IMR-90 (cell line): ENCODE measurements at regions not wholly inside any gene's neighbourhood (a gene's known extent, or its start where the extent isn't known, plus 50 kb on each side); places are given as distances from the start of the nearest gene placed in this dataset.

ENCODE experiments used
- ATAC-seq: fragments of 200-7000 bp; cut with Tn5 transposase; 2 replicates; pipeline ENCODE4 v1.9.1; 2020; ENCODE audit warnings: low read depth, mild to moderate bottlenecking, moderate library complexity
- BruUV-seq: library from RNA; stranded (reverse); fragments of 400-500 nt; replicated peaks from 2 replicates; lab custom pipeline; 2021; lab: Mats Ljungman, UMichigan
- CTCF ChIA-PET: fragments of 300-600 bp; formaldehyde crosslinking; extraction: SDS; loops from one replicate; lab custom pipeline; 2021; ENCODE audit warnings: antibody characterized with exemption; lab: Yijun Ruan, JAX
- POLR2A ChIA-PET: fragments of 300-600 bp; sonication (Branson Sonifier 250); formaldehyde crosslinking; loops from one replicate; lab custom pipeline; 2022; ENCODE audit warnings: antibody characterized with exemption; ENCODE audit not compliant: unreplicated experiment; lab: Charles Lee
- DNase-seq: peaks from one replicate; pipeline ENCODE4 v3.0.0; 2013
- H2AFZ ChIP-seq: replicated peaks from 2 replicates; pipeline ENCODE3; 2013; ENCODE audit warnings: low read length, mild to moderate bottlenecking; ENCODE audit not compliant: poor library complexity
- H2AK5ac ChIP-seq: 2 replicates; pipeline ENCODE4 v1.6.1; 2013; ENCODE audit warnings: low read depth, low read length, inconsistent platforms
- H2AK9ac ChIP-seq: replicated peaks from 2 replicates; pipeline ENCODE3; 2013; ENCODE audit warnings: mild to moderate bottlenecking, low read depth, low read length, moderate library complexity; ENCODE audit not compliant: poor library complexity
- H2BK120ac ChIP-seq: 2 replicates; pipeline ENCODE4 v1.6.1; 2013; ENCODE audit warnings: low read depth, low read length, inconsistent platforms
- H2BK15ac ChIP-seq: 3 replicates; pipeline ENCODE4 v1.6.1; 2013; ENCODE audit warnings: low read depth, low read length, inconsistent platforms
- H2BK20ac ChIP-seq: 2 replicates; pipeline ENCODE4 v1.6.1; 2013; ENCODE audit warnings: low read depth, mild to moderate bottlenecking, inconsistent platforms, low read length, moderate library complexity
- H2BK5ac ChIP-seq: 2 replicates; pipeline ENCODE4 v1.6.1; 2013; ENCODE audit warnings: mild to moderate bottlenecking, low read depth, low read length, inconsistent platforms; ENCODE audit not compliant: poor library complexity, severe bottlenecking
- H3K14ac ChIP-seq: replicated peaks from 2 replicates; pipeline ENCODE4 v1.6.1; 2013; ENCODE audit warnings: low read depth, low read length, inconsistent platforms
- H3K18ac ChIP-seq: 2 replicates; pipeline ENCODE4 v1.6.1; 2013; ENCODE audit warnings: low read depth, low read length, control low read depth
- H3K23ac ChIP-seq: 2 replicates; pipeline ENCODE4 v1.6.1; 2013; ENCODE audit warnings: low read depth, low read length, inconsistent platforms
- H3K27ac ChIP-seq: 2 replicates; pipeline ENCODE4 v1.5.1; 2013; ENCODE audit warnings: mild to moderate bottlenecking, control low read depth, low read length; ENCODE audit not compliant: insufficient read depth
- H3K27me3 ChIP-seq: 2 replicates; pipeline ENCODE4 v1.6.1; 2013; ENCODE audit warnings: low read length; ENCODE audit not compliant: control insufficient read depth, insufficient read depth
- H3K36me3 ChIP-seq: 2 replicates; pipeline ENCODE4 v1.6.1; 2013; ENCODE audit warnings: low read length, mixed read lengths; ENCODE audit not compliant: control insufficient read depth, insufficient read depth
- H3K4ac ChIP-seq: 2 replicates; pipeline ENCODE4 v1.6.1; 2013; ENCODE audit warnings: low read depth, low read length, inconsistent platforms
- H3K4me1 ChIP-seq: 2 replicates; pipeline ENCODE4 v1.6.1; 2013; ENCODE audit warnings: low read length, mixed read lengths; ENCODE audit not compliant: control insufficient read depth, insufficient read depth
- H3K4me2 ChIP-seq: 2 replicates; pipeline ENCODE4 v1.6.1; 2013; ENCODE audit warnings: low read depth, mild to moderate bottlenecking, control low read depth, low read length, moderate library complexity
- H3K4me3 ChIP-seq: 2 replicates; pipeline ENCODE4 v1.5.1; 2013; ENCODE audit warnings: low read depth, mild to moderate bottlenecking, control low read depth, low read length, moderate library complexity; ENCODE audit not compliant: insufficient read depth
- H3K56ac ChIP-seq: 2 replicates; pipeline ENCODE4 v1.6.1; 2013; ENCODE audit warnings: low read length, inconsistent platforms; ENCODE audit not compliant: insufficient read depth; ENCODE audit errors: extremely low read depth
- H3K79me1 ChIP-seq, 2 experiments: 2 replicates each; pipeline ENCODE4 v1.6.1; 2013; ENCODE audit warnings: low read length in 2 of 2, inconsistent platforms in 1 of 2, low read depth in 1 of 2
- H3K9ac ChIP-seq: 2 replicates; pipeline ENCODE4 v1.6.1; 2013; ENCODE audit warnings: low read depth, low read length, control low read depth
- H3K9me1 ChIP-seq: 2 replicates; pipeline ENCODE4 v1.6.1; 2013; ENCODE audit warnings: low read length, inconsistent platforms; ENCODE audit not compliant: insufficient read depth
- H3K9me3 ChIP-seq: 2 replicates; pipeline ENCODE4 v1.6.1; 2013; ENCODE audit warnings: low read length; ENCODE audit not compliant: control insufficient read depth, insufficient read depth
- H4K20me1 ChIP-seq: 2 replicates; pipeline ENCODE4 v1.6.1; 2013; ENCODE audit warnings: low read length, inconsistent platforms; ENCODE audit not compliant: insufficient read depth
- H4K5ac ChIP-seq: 2 replicates; pipeline ENCODE4 v1.6.1; 2013; ENCODE audit warnings: mild to moderate bottlenecking, low read depth, low read length, control low read depth
- H4K8ac ChIP-seq, 2 experiments: 2 replicates each; pipeline ENCODE4 v1.6.1; 2013; ENCODE audit warnings: low read depth in 2 of 2, low read length in 2 of 2, control low read depth in 1 of 2, inconsistent platforms in 1 of 2
- H4K91ac ChIP-seq: 2 replicates; pipeline ENCODE4 v1.6.1; 2013; ENCODE audit warnings: low read depth, low read length, inconsistent platforms; ENCODE audit not compliant: insufficient read depth
- BHLHE40 ChIP-seq: fragments of 150-350 bp; IDR thresholded peaks from 2 replicates; pipeline ENCODE4 v1.6.1; 2016; ENCODE audit warnings: mild to moderate bottlenecking, low read depth, low read length
- CEBPB ChIP-seq: IDR thresholded peaks from 2 replicates; pipeline ENCODE4 v1.6.1; 2012; ENCODE audit warnings: low read depth, low read length, improper control_type of control experiment
- CHD1 ChIP-seq: IDR thresholded peaks from 2 replicates; pipeline ENCODE4 v1.6.1; 2012; ENCODE audit warnings: low read depth, low read length, improper control_type of control experiment
- FOS ChIP-seq: fragments of 150-350 bp; IDR thresholded peaks from 2 replicates; pipeline ENCODE4 v1.6.1; 2016; ENCODE audit warnings: low read depth, low read length
- MAFK ChIP-seq: IDR thresholded peaks from 2 replicates; pipeline ENCODE4 v1.6.1; 2012; ENCODE audit warnings: low read depth, low read length, improper control_type of control experiment
- MAZ ChIP-seq: IDR thresholded peaks from 2 replicates; pipeline ENCODE4 v1.6.1; 2012; ENCODE audit warnings: low read depth, mild to moderate bottlenecking, low read length, improper control_type of control experiment, moderate library complexity, borderline replicate concordance
- MXI1 ChIP-seq: IDR thresholded peaks from 2 replicates; pipeline ENCODE4 v1.6.1; 2012; ENCODE audit warnings: low read depth, mild to moderate bottlenecking, low read length, moderate library complexity, borderline replicate concordance
- NFE2L2 ChIP-seq: fragments of 150-350 bp; IDR thresholded peaks from 2 replicates; pipeline ENCODE4 v1.6.1; 2016; ENCODE audit warnings: low read depth, mild to moderate bottlenecking, low read length
- POLR2A ChIP-seq: IDR thresholded peaks from 2 replicates; pipeline ENCODE4 v1.6.1; 2012; ENCODE audit warnings: mild to moderate bottlenecking, low read depth, low read length
- RAD21 ChIP-seq: IDR thresholded peaks from 2 replicates; pipeline ENCODE4 v1.6.1; 2012; ENCODE audit warnings: low read length, improper control_type of control experiment
- RCOR1 ChIP-seq: IDR thresholded peaks from 2 replicates; pipeline ENCODE4 v1.6.1; 2012; ENCODE audit warnings: mild to moderate bottlenecking, low read length, improper control_type of control experiment; ENCODE audit not compliant: insufficient replicate concordance
- RFX5 ChIP-seq: IDR thresholded peaks from 2 replicates; pipeline ENCODE4 v1.8.0; 2012; ENCODE audit warnings: low read depth, mild to moderate bottlenecking, low read length, moderate library complexity
- SMC3 ChIP-seq: fragments of 150-350 bp; IDR thresholded peaks from 2 replicates; pipeline ENCODE4 v1.6.1; 2016; ENCODE audit warnings: low read depth, mild to moderate bottlenecking, antibody characterized with exemption, low read length, moderate library complexity
- WGBS, 2 experiments: methylation state at CpG; one replicate each; pipeline versions ENCODE4 v1.1.5 to v1.1.7; 2013; ENCODE audit warnings: missing lambda C conversion rate in 2 of 2; ENCODE audit not compliant: insufficient read length in 1 of 2; ENCODE audit errors: extremely low coverage in 2 of 2; 5-methylcytosine and 5-hydroxymethylcytosine counted together
- dilution Hi-C: fragments of 300-500 bp; cut with HindIII; formaldehyde crosslinking; loops from one replicate; pipeline ENCODE4 v1.14.3; 2018; ENCODE audit warnings: low sequenced_read_pairs; ENCODE audit not compliant: unreplicated experiment
- in situ Hi-C: fragments of 300-500 bp; cut with MboI; formaldehyde crosslinking; loops from 3 replicates; pipeline ENCODE4 v1.14.3; 2019; ENCODE audit warnings: low sequenced_read_pairs, inconsistent platforms, mixed read lengths
- intact Hi-C: fragments of 100-400 bp; cut with micrococcal nuclease; formaldehyde crosslinking; loops from 2 replicates; pipeline ENCODE4 v1.10.0; 2022
- TF ChIP-seq, protein P1 (sequence below): fragments of 150-350 bp; IDR thresholded peaks from 2 replicates; pipeline ENCODE4 v1.6.1; 2017; ENCODE audit warnings: mild to moderate bottlenecking, antibody characterized with exemption, low read length, low read depth
- TF ChIP-seq, protein P2 (sequence below): fragments of 150-350 bp; IDR thresholded peaks from 2 replicates; pipeline ENCODE4 v1.6.1; 2016; ENCODE audit warnings: low read depth, mild to moderate bottlenecking, low read length, moderate library complexity, borderline replicate concordance

GRCh38 chr10:90148116-90148855 lies 446.9 kb downstream of the KIF20B start:
- H3K9ac ChIP-seq = no peak overlapping the region
- no peak overlapping the region for H4K8ac ChIP-seq
- H3K56ac ChIP-seq = no peak overlapping the region
- H3K4ac ChIP-seq = no peak overlapping the region
- in situ Hi-C loops (no loop called here), intact Hi-C loops (loop anchor here (1.0 to 5.0 kb wide), 4 partner anchors 139 to 714 kb away; no protein-coding TSS in a partner anchor), dilution Hi-C loops (no loop called here)
- DNase-seq = peak; percentile 22
- POLR2A ChIA-PET = no interaction called here
- no peak overlapping the region for H4K91ac ChIP-seq
- H4K5ac ChIP-seq = no peak overlapping the region
- BruUV-seq = no TSS peak
- no peaks in the 10 kb centered on the region for H3K27me3 ChIP-seq
- H4K20me1 ChIP-seq = no peaks in the 10 kb centered on the region
- H3K36me3 ChIP-seq = no peaks in the 10 kb centered on the region
- H3K27ac ChIP-seq = no peak overlapping the region
- H3K4me1 ChIP-seq = no peaks in the 10 kb centered on the region
- H3K4me2 ChIP-seq = no peak overlapping the region
- no peak overlapping the region for H3K18ac ChIP-seq
- ATAC-seq = peak; percentile 60; the same call in 1 of the 2 replicates
- H2BK20ac ChIP-seq = no peak overlapping the region
- H3K9me3 ChIP-seq = no peaks in the 10 kb centered on the region
- no peak overlapping the region for H2AK5ac ChIP-seq
- H2BK120ac ChIP-seq = no peak overlapping the region
- no peak overlapping the region for H3K14ac ChIP-seq
- no peak overlapping the region for H3K4me3 ChIP-seq
- no peaks in the 10 kb centered on the region for H3K9me1 ChIP-seq
- no peaks in the 10 kb centered on the region for H3K79me1 ChIP-seq
- no peak overlapping the region for H2AK9ac ChIP-seq
- CTCF ChIA-PET = interaction anchor here (0.5 to 1.1 kb wide), 9 partner anchors 10 to 669 kb away, joined by 3 to 5 read pairs (median 3); no protein-coding TSS in a partner anchor
- H2BK15ac ChIP-seq = no peak overlapping the region
- WGBS, 2 experiments = no CpG with 5 or more reads among the region's 6 CpGs
- no peak overlapping the region for H2AFZ ChIP-seq
- no peak overlapping the region for H2BK5ac ChIP-seq
- H3K23ac ChIP-seq = no peak overlapping the region
- TF ChIP-seq SMC3 = peak; percentile 28; the same call in 1 of the 2 replicates
- TF ChIP-seq MAFK = no peak
- no peak for TF ChIP-seq FOS
- no peak for TF ChIP-seq BHLHE40
- TF ChIP-seq MXI1 = no peak
- no peak for TF ChIP-seq RFX5
- TF ChIP-seq, protein P1, sequence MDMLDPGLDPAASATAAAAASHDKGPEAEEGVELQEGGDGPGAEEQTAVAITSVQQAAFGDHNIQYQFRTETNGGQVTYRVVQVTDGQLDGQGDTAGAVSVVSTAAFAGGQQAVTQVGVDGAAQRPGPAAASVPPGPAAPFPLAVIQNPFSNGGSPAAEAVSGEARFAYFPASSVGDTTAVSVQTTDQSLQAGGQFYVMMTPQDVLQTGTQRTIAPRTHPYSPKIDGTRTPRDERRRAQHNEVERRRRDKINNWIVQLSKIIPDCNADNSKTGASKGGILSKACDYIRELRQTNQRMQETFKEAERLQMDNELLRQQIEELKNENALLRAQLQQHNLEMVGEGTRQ = no peak
- no peak for TF ChIP-seq NFE2L2
- TF ChIP-seq RCOR1 = no peak
- TF ChIP-seq RAD21 = peak; percentile 49
- TF ChIP-seq CHD1 = no peak
- no peak for TF ChIP-seq CEBPB
- no peak for TF ChIP-seq POLR2A
- TF ChIP-seq MAZ = no peak
- TF ChIP-seq, protein P2, sequence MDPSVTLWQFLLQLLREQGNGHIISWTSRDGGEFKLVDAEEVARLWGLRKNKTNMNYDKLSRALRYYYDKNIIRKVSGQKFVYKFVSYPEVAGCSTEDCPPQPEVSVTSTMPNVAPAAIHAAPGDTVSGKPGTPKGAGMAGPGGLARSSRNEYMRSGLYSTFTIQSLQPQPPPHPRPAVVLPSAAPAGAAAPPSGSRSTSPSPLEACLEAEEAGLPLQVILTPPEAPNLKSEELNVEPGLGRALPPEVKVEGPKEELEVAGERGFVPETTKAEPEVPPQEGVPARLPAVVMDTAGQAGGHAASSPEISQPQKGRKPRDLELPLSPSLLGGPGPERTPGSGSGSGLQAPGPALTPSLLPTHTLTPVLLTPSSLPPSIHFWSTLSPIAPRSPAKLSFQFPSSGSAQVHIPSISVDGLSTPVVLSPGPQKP = no peak
